ENCODE measurements at regions not wholly inside any gene's neighbourhood (a gene's known extent, or its start where the extent isn't known, plus 50 kb on each side); places are given as distances from the start of the nearest gene placed in this dataset.

GRCh38 chr20:52094693-52095092 lies 96.9 kb downstream of the ZFP64 start:
- TF ChIP-seq POLR2A (IDR thresholded peaks at IDR 0.05) (no peak), CTCF (IDR thresholded peaks at IDR 0.05) (no peak)

All from adrenal gland (tissue), 5 donors.